H9 (cell line): ENCODE measurements at regions not wholly inside any gene's neighbourhood (a gene's known extent, or its start where the extent isn't known, plus 50 kb on each side); places are given as distances from the start of the nearest gene placed in this dataset.

Source experiments
- DNase-seq: peaks from one replicate; pipeline ENCODE4 v3.0.0-alpha.2; 2017
- H2AFZ ChIP-seq: one replicate; pipeline ENCODE4 v1.6.1; 2013; ENCODE audit warnings: mild to moderate bottlenecking, low read length, control low read depth, moderate library complexity
- H2AK5ac ChIP-seq: 2 replicates; pipeline ENCODE4 v1.6.1; 2013; ENCODE audit warnings: low read length, control low read depth, mixed read lengths; ENCODE audit not compliant: insufficient read length
- H2BK120ac ChIP-seq: one replicate; pipeline ENCODE4 v1.6.1; 2013; ENCODE audit warnings: low read depth, mild to moderate bottlenecking, low read length, control low read depth, inconsistent platforms; ENCODE audit not compliant: poor library complexity, severe bottlenecking
- H2BK12ac ChIP-seq: 2 replicates; pipeline ENCODE4 v1.6.1; 2013; ENCODE audit warnings: low read length, control low read depth, mixed read lengths, low read depth; ENCODE audit not compliant: insufficient read length
- H2BK15ac ChIP-seq: 2 replicates; pipeline ENCODE4 v1.6.1; 2013; ENCODE audit warnings: low read depth, low read length, control low read depth
- H2BK20ac ChIP-seq: one replicate; pipeline ENCODE4 v1.6.1; 2013; ENCODE audit warnings: low read depth, mild to moderate bottlenecking, low read length, control low read depth, inconsistent platforms; ENCODE audit not compliant: poor library complexity, severe bottlenecking
- H2BK5ac ChIP-seq: 2 replicates; pipeline ENCODE4 v1.6.1; 2013; ENCODE audit warnings: low read length, control low read depth, mixed read lengths; ENCODE audit not compliant: insufficient read length
- H3K14ac ChIP-seq: 2 replicates; pipeline ENCODE4 v1.6.1; 2013; ENCODE audit warnings: low read length, control low read depth; ENCODE audit not compliant: insufficient read depth
- H3K18ac ChIP-seq: 2 replicates; pipeline ENCODE4 v1.6.1; 2013; ENCODE audit warnings: low read depth, mild to moderate bottlenecking, mixed read lengths, low read length, control low read depth; ENCODE audit not compliant: insufficient read length
- H3K23ac ChIP-seq: 2 replicates; pipeline ENCODE4 v1.6.1; 2013; ENCODE audit warnings: low read length, control low read depth, mixed read lengths, low read depth; ENCODE audit not compliant: insufficient read length
- H3K23me2 ChIP-seq: 2 replicates; pipeline ENCODE4 v1.6.1; 2013; ENCODE audit warnings: low read depth, mild to moderate bottlenecking, mixed read lengths, low read length, control low read depth; ENCODE audit not compliant: insufficient read length, poor library complexity, severe bottlenecking
- H3K27ac ChIP-seq: 2 replicates; pipeline ENCODE4 v1.5.1; 2013; ENCODE audit warnings: low read length, control low read depth, mixed read lengths, low read depth; ENCODE audit not compliant: insufficient read length
- H3K27me3 ChIP-seq: 2 replicates; pipeline ENCODE4 v1.6.1; 2013; ENCODE audit warnings: low read length, control low read depth, inconsistent platforms; ENCODE audit not compliant: insufficient read depth
- H3K4ac ChIP-seq: 2 replicates; pipeline ENCODE4 v1.6.1; 2013; ENCODE audit warnings: low read depth, mild to moderate bottlenecking, control low read depth, inconsistent platforms, low read length, moderate library complexity
- H3K4me1 ChIP-seq: 2 replicates; pipeline ENCODE4 v1.6.1; 2013; ENCODE audit warnings: low read length, control low read depth, inconsistent platforms; ENCODE audit not compliant: insufficient read depth
- H3K4me2 ChIP-seq: 2 replicates; pipeline ENCODE4 v1.6.1; 2013; ENCODE audit warnings: low read length, control low read depth, mixed read lengths; ENCODE audit not compliant: insufficient read length, insufficient read depth
- H3K56ac ChIP-seq: 2 replicates; pipeline ENCODE4 v1.6.1; 2013; ENCODE audit warnings: low read depth, mild to moderate bottlenecking, mixed read lengths, low read length, control low read depth; ENCODE audit not compliant: insufficient read length
- H3K79me1 ChIP-seq: 2 replicates; pipeline ENCODE4 v1.6.1; 2013; ENCODE audit warnings: low read depth, mild to moderate bottlenecking, moderate library complexity, low read length, control low read depth, inconsistent platforms; ENCODE audit not compliant: insufficient read depth, poor library complexity, severe bottlenecking
- H3K79me2 ChIP-seq: 2 replicates; pipeline ENCODE4 v1.6.1; 2013; ENCODE audit warnings: low read length, control low read depth, inconsistent platforms; ENCODE audit not compliant: insufficient read depth
- H3K9ac ChIP-seq: 2 replicates; pipeline ENCODE4 v1.6.1; 2013; ENCODE audit warnings: low read length, control low read depth, mixed read lengths; ENCODE audit not compliant: insufficient read length; ENCODE audit errors: extremely low read depth
- H3K9me3 ChIP-seq: one replicate; pipeline ENCODE4 v1.6.1; 2013; ENCODE audit warnings: low read depth, low read length, inconsistent platforms; ENCODE audit not compliant: control insufficient read depth
- H3T11ph ChIP-seq: one replicate; pipeline ENCODE4 v1.6.1; 2013; ENCODE audit warnings: mild to moderate bottlenecking, low read length, control low read depth, inconsistent platforms
- H4K20me1 ChIP-seq: one replicate; pipeline ENCODE4 v1.6.1; 2013; ENCODE audit not compliant: control insufficient read depth, insufficient read length, insufficient read depth
- H4K5ac ChIP-seq: 2 replicates; pipeline ENCODE4 v1.6.1; 2013; ENCODE audit warnings: low read depth, mild to moderate bottlenecking, mixed read lengths, low read length, control low read depth; ENCODE audit not compliant: insufficient read length
- H4K8ac ChIP-seq: replicated peaks from 2 replicates; pipeline ENCODE4 v1.6.1; 2013; ENCODE audit warnings: low read length, control low read depth, mixed read lengths, low read depth; ENCODE audit not compliant: insufficient read length
- H4K91ac ChIP-seq: 2 replicates; pipeline ENCODE4 v1.6.1; 2013; ENCODE audit warnings: low read depth, mild to moderate bottlenecking, moderate library complexity, mixed read lengths, low read length, control low read depth; ENCODE audit not compliant: insufficient read length
- H3K27ac Mint-ChIP-seq, 3 experiments: 2 replicates in 2 of 3; 3 replicates in 1 of 3; pipeline ENCODE4 v1.8.0; 2020 to 2021; ENCODE audit warnings: mixed read lengths in 3 of 3, mild to moderate bottlenecking in 1 of 3, moderate library complexity in 1 of 3
- H3K27me3 Mint-ChIP-seq: 2 replicates; pipeline ENCODE4 v1.8.0; 2021; ENCODE audit warnings: low read depth, mild to moderate bottlenecking, moderate library complexity, mixed read lengths
- H3K36me3 Mint-ChIP-seq, 3 experiments: 2 replicates in 2 of 3; 3 replicates in 1 of 3; pipeline ENCODE4 v1.8.0; 2020 to 2021; ENCODE audit warnings: low read depth in 3 of 3, mixed read lengths in 3 of 3; ENCODE audit not compliant: insufficient read depth in 1 of 3
- H3K4me1 Mint-ChIP-seq, 2 experiments: 2 replicates each; pipeline ENCODE4 v1.8.0; 2020; ENCODE audit warnings: mixed read lengths in 2 of 2
- H3K4me3 Mint-ChIP-seq, 2 experiments: 2 replicates in 1 of 2; 3 replicates in 1 of 2; pipeline ENCODE4 v1.8.0; 2020 to 2021; ENCODE audit warnings: mild to moderate bottlenecking in 2 of 2, mixed read lengths in 2 of 2, moderate library complexity in 1 of 2
- H3K9me3 Mint-ChIP-seq, 2 experiments: 2 replicates in 1 of 2; 3 replicates in 1 of 2; pipeline ENCODE4 v1.8.0; 2020; ENCODE audit warnings: mild to moderate bottlenecking in 2 of 2, mixed read lengths in 2 of 2, moderate library complexity in 1 of 2
- CTCF ChIP-seq: fragments of 200-600 bp; sonication (generic); conservative IDR thresholded peaks from 3 replicates; pipeline ENCODE4 v1.8.0; 2021; ENCODE audit warnings: antibody characterized with exemption, mild to moderate bottlenecking
- WGBS: extraction: QIAGEN DNeasy Blood & Tissue Kit; methylation state at CpG from one replicate; pipeline ENCODE4 v1.1.7; 2013; ENCODE audit warnings: missing lambda C conversion rate, low lambda C conversion rate, mixed read lengths; ENCODE audit not compliant: insufficient read length; ENCODE audit errors: extremely low coverage; 5-methylcytosine and 5-hydroxymethylcytosine counted together

- H3K36me3 Mint-ChIP-seq = no peaks in the 10 kb centered on the region
- Histone ChIP-seq H3K27me3 (no peaks in the 10 kb centered on the region), H2BK20ac (no peak overlapping the region), H3K9me3 (no peaks in the 10 kb centered on the region), H3K79me2 (no peaks in the 10 kb centered on the region), H3K9ac (no peak overlapping the region), H3K18ac (no peak overlapping the region), H4K91ac (no peak overlapping the region), H2BK15ac (no peak overlapping the region), H2AFZ (no peak overlapping the region), H4K8ac (no peak overlapping the region), H3K4me2 (no peak overlapping the region), H3K4ac (no peak overlapping the region), H3K14ac (no peak overlapping the region), H3K23me2 (no peaks in the 10 kb centered on the region), H3T11ph (no peak overlapping the region), H3K23ac (no peak overlapping the region), H2AK5ac (no peak overlapping the region), H3K4me1 (no peaks in the 10 kb centered on the region), H2BK12ac (no peak overlapping the region), H3K27ac (no peak overlapping the region), H4K5ac (no peak overlapping the region), H2BK120ac (no peak overlapping the region), H4K20me1 (no peaks in the 10 kb centered on the region), H2BK5ac (no peak overlapping the region), H3K56ac (no peak overlapping the region), H3K79me1 (no peaks in the 10 kb centered on the region)
- WGBS = no CpG with 5 or more reads among the region's 6 CpGs
- DNase-seq = no peak
- no peak overlapping the region for H3K27ac Mint-ChIP-seq
- no peaks in the 10 kb centered on the region for H3K4me1 Mint-ChIP-seq
- TF ChIP-seq CTCF = no peak
- no peak overlapping the region for H3K4me3 Mint-ChIP-seq
- H3K27me3 Mint-ChIP-seq = no peaks in the 10 kb centered on the region
- no peaks in the 10 kb centered on the region for H3K9me3 Mint-ChIP-seq
Observed at GRCh38 chr2:125254010-125254409, 1228.9 kb downstream of the CNTNAP5 start.
